ENCODE measurements at regions not wholly inside any gene's neighbourhood (a gene's known extent, or its start where the extent isn't known, plus 50 kb on each side); places are given as distances from the start of the nearest gene placed in this dataset.

GRCh38 chr4:159433337-159433736 lies 330.5 kb downstream of the RAPGEF2 start (continued):
- TF ChIP-seq MAX (IDR thresholded peaks at IDR 0.05; ENCODE audit: low read depth, low read length) (no peak), ETV6 (conservative IDR thresholded peaks at IDR 0.05 in 1 of 2, IDR thresholded peaks at IDR 0.05 in 1 of 2; ENCODE audit: borderline replicate concordance in 1 of 2, low read depth in 1 of 2) (no peak), RBBP5 (conservative IDR thresholded peaks at IDR 0.05) (no peak)

- FAIRE-seq (no peak), DNase-seq (ENCODE audit: low read depth, low spot score) (no peak), ATAC-seq (no peak)
- H3K27me3 ChIP-seq (replicated peaks in 1 of 2; ENCODE audit: control insufficient read depth in 2 of 2, insufficient read depth in 2 of 2, low read length in 1 of 2): no peaks in the 10 kb centered on the region; a peak in 1 of 4 replicates
- no peaks in the 10 kb centered on the region for H3K36me3 ChIP-seq (ENCODE audit: control insufficient read depth in 2 of 2, insufficient read depth in 2 of 2, low read length in 1 of 2)
- no TSS peak for BruUV-seq (replicated peaks)
- H2AFZ ChIP-seq (ENCODE audit: control insufficient read depth, low read depth, low read length): no peak overlapping the region
- H4K20me1 ChIP-seq (ENCODE audit: control insufficient read depth, insufficient read depth): no peaks in the 10 kb centered on the region
- intact Hi-C loops (cut with micrococcal nuclease; ENCODE audit: unreplicated experiment): no loop called here
- no peaks in the 10 kb centered on the region for H3K4me1 ChIP-seq (ENCODE audit: control insufficient read depth, insufficient read depth, low read length)
- no peaks in the 10 kb centered on the region for H3K79me2 ChIP-seq (ENCODE audit: control insufficient read depth, insufficient read depth, low read length)
- H3K4me3 ChIP-seq: no peak overlapping the region
- H3K9ac ChIP-seq (ENCODE audit: control insufficient read depth, insufficient read depth, low read length): no peak overlapping the region
- 69% methylated on average over 4 of the region's 4 CpGs for WGBS (ENCODE audit: insufficient coverage, insufficient replicate concordance, low lambda C conversion rate, missing lambda C conversion rate)
- ChIA-PET SMC1A (ENCODE audit: uncharacterized antibody, unreplicated experiment) (no interaction called here), CTCF (interaction anchor here (0.7 kb wide), 1 partner anchor 162 kb away, joined by 3 read pairs; no protein-coding TSS in a partner anchor), RAD21 (ENCODE audit: unreplicated experiment) (interaction anchor here (0.6 kb wide), 1 partner anchor 9 kb away, joined by 3 read pairs; no protein-coding TSS in a partner anchor), POLR2A (no interaction called here)
- in situ Hi-C loops (cut with MboI): no loop called here
- no peak overlapping the region for H3K4me2 ChIP-seq (ENCODE audit: control insufficient read depth, insufficient read depth)
- TF ChIP-seq ZNF274 (IDR thresholded peaks at IDR 0.05; ENCODE audit: insufficient read depth, insufficient read length) (no peak), PAX8 (IDR thresholded peaks at IDR 0.05) (no peak), STAT3 (IDR thresholded peaks at IDR 0.05; ENCODE audit: low read depth, low read length) (no peak), RELB (IDR thresholded peaks at IDR 0.05; ENCODE audit: low read depth) (no peak), NFXL1 (IDR thresholded peaks at IDR 0.05; ENCODE audit: borderline replicate concordance) (no peak), MTA3 (IDR thresholded peaks at IDR 0.05; ENCODE audit: borderline replicate concordance, low read length) (no peak)
- no peak overlapping the region for H3K27ac ChIP-seq (ENCODE audit: control insufficient read depth, insufficient read depth)
- H3K9me3 ChIP-seq (replicated peaks; ENCODE audit: control insufficient read depth, insufficient read depth, low read length): no peaks in the 10 kb centered on the region; the same call in 2 of the 3 replicates
These were observed 331.4 kb downstream of the RAPGEF2 start for GRCh38 chr4:159434114-159434870.
